Peyer's patch (tissue), 4 donors: ENCODE measurements at regions not wholly inside any gene's neighbourhood (a gene's known extent, or its start where the extent isn't known, plus 50 kb on each side); places are given as distances from the start of the nearest gene placed in this dataset.

Experiments
- DNase-seq, 3 donors: peaks; one replicate each; pipeline ENCODE4 v3.0.0-alpha.2; 2017 to 2019
- H3K27ac ChIP-seq, 4 donors: fragments of 200-600 bp; sonication (generic); one replicate each; pipeline ENCODE4 v1.5.1; 2016 to 2019
- H3K27me3 ChIP-seq, 2 donors: fragments of 200-600 bp; sonication (generic); one replicate each; pipeline ENCODE4 v1.5.1; 2019
- H3K36me3 ChIP-seq, 3 donors: fragments of 200-600 bp; sonication (generic); one replicate each; pipeline ENCODE4 v1.5.1; 2016 to 2019
- H3K4me1 ChIP-seq, 4 donors: fragments of 200-600 bp; sonication (generic); one replicate each; pipeline ENCODE4 v1.5.1; 2016 to 2019
- H3K4me3 ChIP-seq, 4 donors: fragments of 200-600 bp; sonication (generic); 1 replicate in 3 of 4; 2 replicates in 1 of 4; pipeline ENCODE4 v1.5.1; 2016 to 2019; ENCODE audit warnings: mild to moderate bottlenecking in 1 of 4
- H3K9me3 ChIP-seq, 4 donors: fragments of 200-600 bp; sonication (generic); one replicate each; pipeline ENCODE4 v1.5.1; 2016 to 2019; ENCODE audit warnings: mild to moderate bottlenecking in 1 of 4
- POLR2A ChIP-seq, 2 donors: fragments of 450-650 bp; IDR thresholded peaks; one replicate each; pipeline ENCODE4 v1.5.1; 2017; ENCODE audit warnings: antibody characterized with exemption in 2 of 2, mild to moderate bottlenecking in 2 of 2, moderate library complexity in 2 of 2
- TF ChIP-seq, protein P1 (sequence below), 6 experiments: fragments of 450-650 bp in 4 of 6; fragments of 200-600 bp in 2 of 6; sonication (generic) in 1 of 6; IDR thresholded peaks; one replicate each; pipeline ENCODE4 v1.5.1; 2017 to 2019; ENCODE audit warnings: antibody characterized with exemption in 6 of 6, mild to moderate bottlenecking in 3 of 6, moderate library complexity in 1 of 6

- Histone ChIP-seq H3K9me3 (no peaks in the 10 kb centered on the region), H3K27ac (no peak overlapping the region), H3K4me3 (no peak overlapping the region), H3K36me3 (peaks cover 0 to 45% (median 6%) of the 10 kb centered on the region in 3 donors), H3K4me1 (no peaks in the 10 kb centered on the region), H3K27me3 (no peaks in the 10 kb centered on the region)
- TF ChIP-seq, protein P1, sequence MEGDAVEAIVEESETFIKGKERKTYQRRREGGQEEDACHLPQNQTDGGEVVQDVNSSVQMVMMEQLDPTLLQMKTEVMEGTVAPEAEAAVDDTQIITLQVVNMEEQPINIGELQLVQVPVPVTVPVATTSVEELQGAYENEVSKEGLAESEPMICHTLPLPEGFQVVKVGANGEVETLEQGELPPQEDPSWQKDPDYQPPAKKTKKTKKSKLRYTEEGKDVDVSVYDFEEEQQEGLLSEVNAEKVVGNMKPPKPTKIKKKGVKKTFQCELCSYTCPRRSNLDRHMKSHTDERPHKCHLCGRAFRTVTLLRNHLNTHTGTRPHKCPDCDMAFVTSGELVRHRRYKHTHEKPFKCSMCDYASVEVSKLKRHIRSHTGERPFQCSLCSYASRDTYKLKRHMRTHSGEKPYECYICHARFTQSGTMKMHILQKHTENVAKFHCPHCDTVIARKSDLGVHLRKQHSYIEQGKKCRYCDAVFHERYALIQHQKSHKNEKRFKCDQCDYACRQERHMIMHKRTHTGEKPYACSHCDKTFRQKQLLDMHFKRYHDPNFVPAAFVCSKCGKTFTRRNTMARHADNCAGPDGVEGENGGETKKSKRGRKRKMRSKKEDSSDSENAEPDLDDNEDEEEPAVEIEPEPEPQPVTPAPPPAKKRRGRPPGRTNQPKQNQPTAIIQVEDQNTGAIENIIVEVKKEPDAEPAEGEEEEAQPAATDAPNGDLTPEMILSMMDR (IDR thresholded peaks at IDR 0.05): no peak
- TF ChIP-seq POLR2A (IDR thresholded peaks at IDR 0.05): no peak
- no peak for DNase-seq
These were observed 49.9 kb upstream of the ADAD1 start for GRCh38 chr4:122328893-122329292.
